Umbilical cord (tissue), 1 donor: ENCODE measurements at regions not wholly inside any gene's neighbourhood (a gene's known extent, or its start where the extent isn't known, plus 50 kb on each side); places are given as distances from the start of the nearest gene placed in this dataset.

ENCODE experiments used
- DNase-seq: peaks from one replicate; pipeline ENCODE4 v3.0.0-alpha.2; 2015; ENCODE audit warnings: low spot score

GRCh38 chr13:21817878-21818277 is 147.0 kb downstream of the FGF9 start:
- DNase-seq, result no peak

- no peak for DNase-seq
These were observed 151.2 kb downstream of the FGF9 start for GRCh38 chr13:21822029-21822428.

GRCh38 chr13:21823416-21823815 is 152.5 kb downstream of the FGF9 start:
- no peak for DNase-seq

- no peak for DNase-seq
These were observed 153.1 kb downstream of the FGF9 start for GRCh38 chr13:21823949-21824348.

- peak; percentile 19 for DNase-seq
These were observed 154.3 kb downstream of the FGF9 start for GRCh38 chr13:21825186-21825585.

- no peak for DNase-seq
These were observed 154.9 kb downstream of the FGF9 start for GRCh38 chr13:21825801-21826200.

- DNase-seq, result no peak
These were observed 155.5 kb downstream of the FGF9 start for GRCh38 chr13:21826214-21827015.

- no peak for DNase-seq
These were observed 160.9 kb downstream of the FGF9 start for GRCh38 chr13:21831654-21832324.

GRCh38 chr13:21833921-21834320 is 163.0 kb downstream of the FGF9 start:
- DNase-seq, result no peak

- DNase-seq, result no peak
These were observed 163.6 kb downstream of the FGF9 start for GRCh38 chr13:21834521-21834920.

GRCh38 chr13:21837288-21837687 is 166.4 kb downstream of the FGF9 start:
- no peak for DNase-seq

GRCh38 chr13:21837841-21838551 is 167.1 kb downstream of the FGF9 start:
- peak; percentile 33 for DNase-seq

GRCh38 chr13:21846605-21847004 is 175.7 kb downstream of the FGF9 start:
- DNase-seq, result no peak

GRCh38 chr13:21849323-21849722 is 178.4 kb downstream of the FGF9 start:
- DNase-seq, result no peak

GRCh38 chr13:21850013-21851006 is 179.4 kb downstream of the FGF9 start:
- DNase-seq, result peak; percentile 52

- DNase-seq, result peak; percentile 19
These were observed 181.2 kb downstream of the FGF9 start for GRCh38 chr13:21852043-21852442.

- DNase-seq, result no peak
These were observed 182.9 kb downstream of the FGF9 start for GRCh38 chr13:21853779-21854178.

- DNase-seq, result no peak
These were observed 197.9 kb downstream of the FGF9 start for GRCh38 chr13:21868823-21869222.

GRCh38 chr13:21871382-21871781 is 200.5 kb downstream of the FGF9 start:
- no peak for DNase-seq

- DNase-seq, result no peak
These were observed 201.0 kb downstream of the FGF9 start for GRCh38 chr13:21871919-21872318.

- DNase-seq, result no peak
These were observed 201.9 kb downstream of the FGF9 start for GRCh38 chr13:21872795-21873194.
